ENCODE measurements at regions not wholly inside any gene's neighbourhood (a gene's known extent, or its start where the extent isn't known, plus 50 kb on each side); places are given as distances from the start of the nearest gene placed in this dataset.

GRCh38 chr21:14683063-14683462 is 136.9 kb upstream of the SAMSN1 start:
- no peak for TF ChIP-seq PBX3 (CRISPR knock-in tag; IDR thresholded peaks at IDR 0.05)
- no peak for TF ChIP-seq KLF8 (tag by site-specific recombination; IDR thresholded peaks at IDR 0.05)
- no peak for TF ChIP-seq GFI1B (tag by site-specific recombination; IDR thresholded peaks at IDR 0.05)
- TF ChIP-seq ZNF558 (tag by site-specific recombination; IDR thresholded peaks at IDR 0.05), result no peak
- TF ChIP-seq ZNF580 (tag by site-specific recombination; IDR thresholded peaks at IDR 0.05), result no peak
- TF ChIP-seq ZNF23 (tag by site-specific recombination; IDR thresholded peaks at IDR 0.05; ENCODE audit: borderline replicate concordance), result no peak
- TF ChIP-seq ZNF350 (tag by site-specific recombination; IDR thresholded peaks at IDR 0.05), result no peak
- no peak for TF ChIP-seq CTCF (tag by site-specific recombination; IDR thresholded peaks at IDR 0.05)
- TF ChIP-seq ZNF398 (tag by site-specific recombination; IDR thresholded peaks at IDR 0.05), result no peak
- TF ChIP-seq ZNF785 (tag by site-specific recombination; IDR thresholded peaks at IDR 0.05), result no peak
- no peak for TF ChIP-seq ZBTB21 (tag by site-specific recombination; IDR thresholded peaks at IDR 0.05)
- TF ChIP-seq ZBTB6 (tag by site-specific recombination; IDR thresholded peaks at IDR 0.05), result no peak
- TF ChIP-seq ZFP41 (tag by site-specific recombination; IDR thresholded peaks at IDR 0.05; ENCODE audit: borderline replicate concordance), result no peak
- no peak for TF ChIP-seq BCL11A (tag by site-specific recombination; IDR thresholded peaks at IDR 0.05; ENCODE audit: low read depth)
